GM23338 (cell line): ENCODE measurements at regions not wholly inside any gene's neighbourhood (a gene's known extent, or its start where the extent isn't known, plus 50 kb on each side); places are given as distances from the start of the nearest gene placed in this dataset.

Experiments
- ATAC-seq: fragments of 200-7000 bp; cut with Tn5 transposase; 3 replicates; pipeline ENCODE4 v1.9.1; 2020
- DNase-seq: peaks from one replicate; pipeline ENCODE4 v3.0.0-alpha.2; 2015; ENCODE audit warnings: low spot score
- H2AFZ ChIP-seq: fragments of 200-600 bp; sonication (generic); 2 replicates; pipeline ENCODE4 v1.8.0; 2016; ENCODE audit warnings: antibody characterized with exemption, mild to moderate bottlenecking, moderate library complexity
- H3F3A ChIP-seq: fragments of 200-600 bp; sonication (generic); replicated peaks from 2 replicates; pipeline ENCODE4 v1.8.0; 2017; ENCODE audit warnings: antibody characterized with exemption, mixed run types, low read depth
- H3K27ac ChIP-seq: fragments of 200-600 bp; sonication (generic); 2 replicates; pipeline ENCODE4 v1.6.1; 2016; ENCODE audit warnings: low read depth
- H3K27me3 ChIP-seq: fragments of 200-600 bp; sonication (generic); 2 replicates; pipeline ENCODE4 v1.8.0; 2016; ENCODE audit warnings: mild to moderate bottlenecking, mixed run types, moderate library complexity; ENCODE audit not compliant: insufficient read depth
- H3K36me3 ChIP-seq: fragments of 200-600 bp; sonication (generic); 2 replicates; pipeline ENCODE4 v1.8.0; 2016; ENCODE audit warnings: mild to moderate bottlenecking; ENCODE audit not compliant: insufficient read depth
- H3K4me1 ChIP-seq: fragments of 200-600 bp; sonication (generic); 2 replicates; pipeline ENCODE4 v1.8.0; 2016; ENCODE audit warnings: mild to moderate bottlenecking, moderate library complexity; ENCODE audit not compliant: insufficient read depth
- H3K4me2 ChIP-seq: fragments of 200-600 bp; sonication (generic); 2 replicates; pipeline ENCODE4 v1.7.1; 2017; ENCODE audit warnings: mixed run types
- H3K4me3 ChIP-seq: fragments of 200-600 bp; sonication (generic); 2 replicates; pipeline ENCODE4 v1.6.1; 2016; ENCODE audit warnings: mixed run types
- H3K79me2 ChIP-seq: fragments of 200-600 bp; sonication (generic); replicated peaks from 2 replicates; pipeline ENCODE4 v1.8.0; 2017; ENCODE audit warnings: mild to moderate bottlenecking; ENCODE audit not compliant: insufficient read depth
- H3K9me2 ChIP-seq: fragments of 200-600 bp; sonication (generic); 2 replicates; pipeline ENCODE4 v1.8.0; 2017; ENCODE audit not compliant: insufficient read depth
- H4K20me1 ChIP-seq: fragments of 200-600 bp; sonication (generic); replicated peaks from 2 replicates; pipeline ENCODE4 v1.8.0; 2017; ENCODE audit warnings: mild to moderate bottlenecking; ENCODE audit not compliant: insufficient read depth
- H3K27ac Mint-ChIP-seq: 2 replicates; pipeline ENCODE4 v1.8.0; 2020; ENCODE audit warnings: inconsistent platforms, mild to moderate bottlenecking, moderate library complexity, mixed read lengths
- H3K27me3 Mint-ChIP-seq: 3 replicates; pipeline ENCODE4 v1.8.0; 2022; ENCODE audit warnings: low read depth, mild to moderate bottlenecking, moderate library complexity, mixed read lengths, inconsistent platforms; ENCODE audit not compliant: insufficient read depth, poor library complexity
- H3K36me3 Mint-ChIP-seq: 3 replicates; pipeline ENCODE4 v1.8.0; 2021; ENCODE audit warnings: low read depth, mild to moderate bottlenecking, inconsistent platforms, moderate library complexity, mixed read lengths
- H3K4me1 Mint-ChIP-seq: 3 replicates; pipeline ENCODE4 v1.8.0; 2020; ENCODE audit warnings: mild to moderate bottlenecking, inconsistent platforms, mixed read lengths
- H3K4me3 Mint-ChIP-seq: 3 replicates; pipeline ENCODE4 v1.8.0; 2021; ENCODE audit warnings: moderate library complexity, mild to moderate bottlenecking, inconsistent platforms, mixed read lengths
- H3K9me3 Mint-ChIP-seq: 3 replicates; pipeline ENCODE4 v1.8.0; 2020; ENCODE audit warnings: moderate library complexity, mild to moderate bottlenecking, inconsistent platforms, mixed read lengths
- CREB1 ChIP-seq: fragments of 250-450 bp; sonication (Bioruptor Pico); IDR thresholded peaks from 2 replicates; pipeline ENCODE4 v1.5.0; 2020; ENCODE audit warnings: low read depth, mild to moderate bottlenecking, moderate library complexity
- CTCF ChIP-seq, 2 experiments: fragments of 200-600 bp in 1 of 2; sonication (generic) in 1 of 2; conservative IDR thresholded peaks; 2 replicates each; pipeline versions ENCODE4 v1.5.1 to v1.6.1; 2016 to 2017; ENCODE audit warnings: antibody characterized with exemption in 2 of 2, low read depth in 2 of 2, mild to moderate bottlenecking in 2 of 2, moderate library complexity in 1 of 2
- EZH2phosphoT487 ChIP-seq: fragments of 200-600 bp; sonication (generic); IDR thresholded peaks from one replicate; pipeline ENCODE4 v1.8.1; 2018; ENCODE audit warnings: antibody characterized with exemption; ENCODE audit not compliant: unreplicated experiment
- NANOG ChIP-seq: IDR thresholded peaks from 2 replicates; pipeline ENCODE4 v1.6.1; 2016; ENCODE audit warnings: antibody characterized with exemption, borderline replicate concordance
- REST ChIP-seq: IDR thresholded peaks from one replicate; pipeline ENCODE4 v1.6.1; 2018; ENCODE audit warnings: antibody characterized with exemption; ENCODE audit not compliant: unreplicated experiment
- STAT1 ChIP-seq: IDR thresholded peaks from one replicate; pipeline ENCODE4 v1.6.1; 2016; ENCODE audit warnings: antibody characterized with exemption; ENCODE audit not compliant: unreplicated experiment
- ZNF462 ChIP-seq: fragments of 250-450 bp; sonication (Bioruptor Pico); IDR thresholded peaks from 2 replicates; pipeline ENCODE4 v1.5.0; 2020; ENCODE audit warnings: mild to moderate bottlenecking, moderate library complexity

GRCh38 chr2:22854588-22854987, 530.4 kb upstream of the KLHL29 start:
- Histone ChIP-seq H4K20me1 (no peaks in the 10 kb centered on the region), H3F3A (no peaks in the 10 kb centered on the region), H3K79me2 (no peaks in the 10 kb centered on the region), H3K4me2 (no peak overlapping the region), H3K4me1 (no peaks in the 10 kb centered on the region), H3K9me2 (peaks cover 18% of the 10 kb centered on the region), H3K27me3 (no peaks in the 10 kb centered on the region), H3K27ac (no peak overlapping the region), H3K4me3 (no peak overlapping the region), H2AFZ (no peak overlapping the region), H3K36me3 (0 out of 2 replicates have a peak, but pooled peaks cover 6% of the 10 kb centered on the region)
- H3K4me1 Mint-ChIP-seq: peaks cover 11% of the 10 kb centered on the region; the same call in 2 of the 3 replicates
- peaks cover 4% of the 10 kb centered on the region for H3K27me3 Mint-ChIP-seq
- H3K27ac Mint-ChIP-seq: no peak overlapping the region
- peaks cover 6% of the 10 kb centered on the region; the same call in 2 of the 3 replicates for H3K9me3 Mint-ChIP-seq
- H3K36me3 Mint-ChIP-seq: peaks cover 7% of the 10 kb centered on the region
- ATAC-seq (no peak), DNase-seq (no peak)
- H3K4me3 Mint-ChIP-seq: no peak overlapping the region
- no peak for TF ChIP-seq REST
- no peak for TF ChIP-seq STAT1
- TF ChIP-seq EZH2phosphoT487: no peak
- no peak for TF ChIP-seq NANOG
- no peak for TF ChIP-seq CTCF (conservative IDR thresholded peaks at IDR 0.05; ENCODE audit: low read depth in 2 of 2)
- no peak for TF ChIP-seq ZNF462 (CRISPR knock-in tag)
- TF ChIP-seq CREB1 (CRISPR knock-in tag): no peak
